D341Med (cell line): ENCODE measurements at regions not wholly inside any gene's neighbourhood (a gene's known extent, or its start where the extent isn't known, plus 50 kb on each side); places are given as distances from the start of the nearest gene placed in this dataset.

Experiments used
- DNase-seq: peaks from one replicate; pipeline ENCODE4 v3.0.0; 2012; ENCODE audit warnings: low spot score

- no peak for DNase-seq
Measured at GRCh38 chr10:105793071-105793470, 1152.0 kb downstream of the SORCS3 start.

GRCh38 chr10:105785721-105786120 is 1144.6 kb downstream of the SORCS3 start:
- no peak for DNase-seq

- DNase-seq: no peak
Measured at GRCh38 chr10:105783936-105784483, 1142.9 kb downstream of the SORCS3 start.

- no peak for DNase-seq
Measured at GRCh38 chr10:105774881-105775280, 1133.8 kb downstream of the SORCS3 start.

- DNase-seq: no peak
Measured at GRCh38 chr10:105774351-105774750, 1133.3 kb downstream of the SORCS3 start.

GRCh38 chr10:105770524-105771212 is 1129.6 kb downstream of the SORCS3 start:
- no peak for DNase-seq

- no peak for DNase-seq
Measured at GRCh38 chr10:105769248-105770184, 1128.4 kb downstream of the SORCS3 start.

- no peak for DNase-seq
Measured at GRCh38 chr10:105763611-105764010, 1122.5 kb downstream of the SORCS3 start.

GRCh38 chr10:105761576-105762260 is 1120.6 kb downstream of the SORCS3 start:
- DNase-seq: no peak

GRCh38 chr10:105759669-105760068 is 1118.6 kb downstream of the SORCS3 start:
- no peak for DNase-seq

GRCh38 chr10:105758209-105758998 is 1117.3 kb downstream of the SORCS3 start:
- no peak for DNase-seq

GRCh38 chr10:105757302-105757701 is 1116.2 kb downstream of the SORCS3 start:
- DNase-seq: no peak

GRCh38 chr10:105756386-105756785 is 1115.3 kb downstream of the SORCS3 start:
- DNase-seq: no peak

- DNase-seq: no peak
Measured at GRCh38 chr10:105751688-105752087, 1110.6 kb downstream of the SORCS3 start.

GRCh38 chr10:105745596-105746148 is 1104.6 kb downstream of the SORCS3 start:
- DNase-seq: no peak

GRCh38 chr10:105743343-105744056 is 1102.4 kb downstream of the SORCS3 start:
- no peak for DNase-seq

- no peak for DNase-seq
Measured at GRCh38 chr10:105742923-105743322, 1101.8 kb downstream of the SORCS3 start.

- DNase-seq: no peak
Measured at GRCh38 chr10:105742184-105742583, 1101.1 kb downstream of the SORCS3 start.

- DNase-seq: no peak
Measured at GRCh38 chr10:105734479-105734878, 1093.4 kb downstream of the SORCS3 start.

GRCh38 chr10:105733924-105734323 is 1092.8 kb downstream of the SORCS3 start:
- no peak for DNase-seq
